Panc1 (cell line): ENCODE measurements at regions not wholly inside any gene's neighbourhood (a gene's known extent, or its start where the extent isn't known, plus 50 kb on each side); places are given as distances from the start of the nearest gene placed in this dataset.

ENCODE experiments used
- CTCF ChIP-seq: fragments of 450-650 bp; IDR thresholded peaks from 2 replicates; pipeline ENCODE4 v1.5.1; 2017; ENCODE audit warnings: mild to moderate bottlenecking
- POLR2AphosphoS5 ChIP-seq: IDR thresholded peaks from 2 replicates; pipeline ENCODE4 v1.6.1; 2012; ENCODE audit warnings: mild to moderate bottlenecking, low read depth, low read length, moderate library complexity
- REST ChIP-seq, 2 experiments: IDR thresholded peaks; 2 replicates each; pipeline ENCODE4 v1.6.1; 2011 to 2012; ENCODE audit warnings: low read depth in 2 of 2, control low read depth in 1 of 2, low read length in 1 of 2, mild to moderate bottlenecking in 1 of 2, moderate library complexity in 1 of 2; ENCODE audit not compliant: insufficient read depth in 1 of 2

GRCh38 chr2:35870713-35871112 is 484.9 kb upstream of the CRIM1 start:
- no peak for TF ChIP-seq CTCF
- TF ChIP-seq REST (IDR thresholded peaks at IDR 0.05; ENCODE audit: insufficient read depth in 1 of 2, low read depth in 2 of 2, low read length in 1 of 2): no peak
- TF ChIP-seq POLR2AphosphoS5: no peak
